NT2/D1 (cell line): ENCODE measurements at regions not wholly inside any gene's neighbourhood (a gene's known extent, or its start where the extent isn't known, plus 50 kb on each side); places are given as distances from the start of the nearest gene placed in this dataset.

ENCODE experiments used
- SUZ12 ChIP-seq: IDR thresholded peaks from 2 replicates; pipeline ENCODE4 v1.6.1; 2011; ENCODE audit not compliant: insufficient read length, insufficient read depth; ENCODE audit errors: extremely low read depth
- ZNF274 ChIP-seq: IDR thresholded peaks from 2 replicates; pipeline ENCODE4 v1.6.1; 2011; ENCODE audit warnings: mild to moderate bottlenecking, low read depth, low read length

GRCh38 chr9:115814081-115814480 is 339.5 kb upstream of the PAPPA start:
- TF ChIP-seq SUZ12 (no peak), ZNF274 (no peak)
